Smooth muscle cell (in vitro differentiated cells): ENCODE measurements at regions not wholly inside any gene's neighbourhood (a gene's known extent, or its start where the extent isn't known, plus 50 kb on each side); places are given as distances from the start of the nearest gene placed in this dataset.

Experiments
- DNase-seq: peaks from one replicate; lab custom pipeline; 2025; ENCODE audit not compliant: unreplicated experiment; lab: John Stamatoyannopoulos, UW
- H2AFZ ChIP-seq: fragments of 200-600 bp; sonication (generic); 2 replicates; pipeline ENCODE4 v1.6.0; 2016; ENCODE audit warnings: antibody characterized with exemption, low read depth, mild to moderate bottlenecking
- H3F3A ChIP-seq: fragments of 200-600 bp; sonication (generic); 2 replicates; pipeline ENCODE4 v1.6.0; 2017; ENCODE audit warnings: antibody characterized with exemption, low read depth
- H3K27ac ChIP-seq: fragments of 200-600 bp; sonication (generic); 2 replicates; pipeline ENCODE4 v1.5.1; 2016; ENCODE audit warnings: low read depth, mild to moderate bottlenecking
- H3K27me3 ChIP-seq: fragments of 200-600 bp; sonication (generic); 2 replicates; pipeline ENCODE4 v1.6.1; 2016; ENCODE audit warnings: low read depth, mild to moderate bottlenecking
- H3K36me3 ChIP-seq: fragments of 200-600 bp; sonication (generic); 2 replicates; pipeline ENCODE4 v1.5.1; 2016; ENCODE audit warnings: low read depth
- H3K4me1 ChIP-seq: fragments of 200-600 bp; sonication (generic); 2 replicates; pipeline ENCODE4 v1.5.1; 2016; ENCODE audit warnings: low read depth
- H3K4me2 ChIP-seq: fragments of 200-600 bp; sonication (generic); 2 replicates; pipeline ENCODE4 v1.6.0; 2016; ENCODE audit warnings: mild to moderate bottlenecking
- H3K4me3 ChIP-seq: fragments of 200-600 bp; sonication (generic); 2 replicates; pipeline ENCODE4 v1.5.1; 2016; ENCODE audit warnings: mild to moderate bottlenecking
- H3K79me2 ChIP-seq: fragments of 200-600 bp; sonication (generic); 2 replicates; pipeline ENCODE4 v1.6.0; 2016; ENCODE audit warnings: low read depth, mild to moderate bottlenecking
- H3K9ac ChIP-seq: fragments of 200-600 bp; sonication (generic); 2 replicates; pipeline ENCODE4 v1.6.0; 2016; ENCODE audit warnings: low read depth
- H3K9me3 ChIP-seq: fragments of 200-600 bp; sonication (generic); replicated peaks from 2 replicates; pipeline ENCODE4 v1.5.1; 2016; ENCODE audit warnings: low read depth
- H4K20me1 ChIP-seq: fragments of 200-600 bp; sonication (generic); 2 replicates; pipeline ENCODE4 v1.6.0; 2016; ENCODE audit warnings: low read depth
- WGBS: methylation state at CpG from one replicate; pipeline ENCODE4 v1.1.7; 2016; ENCODE audit warnings: low lambda C conversion rate; 5-methylcytosine and 5-hydroxymethylcytosine counted together
- TF ChIP-seq, protein P1 (sequence below): fragments of 200-600 bp; sonication (generic); IDR thresholded peaks from 2 replicates; pipeline ENCODE4 v1.5.1; 2017; ENCODE audit warnings: borderline replicate concordance, mild to moderate bottlenecking, antibody characterized with exemption; ENCODE audit not compliant: insufficient read depth, poor library complexity, severe bottlenecking

DNA sequence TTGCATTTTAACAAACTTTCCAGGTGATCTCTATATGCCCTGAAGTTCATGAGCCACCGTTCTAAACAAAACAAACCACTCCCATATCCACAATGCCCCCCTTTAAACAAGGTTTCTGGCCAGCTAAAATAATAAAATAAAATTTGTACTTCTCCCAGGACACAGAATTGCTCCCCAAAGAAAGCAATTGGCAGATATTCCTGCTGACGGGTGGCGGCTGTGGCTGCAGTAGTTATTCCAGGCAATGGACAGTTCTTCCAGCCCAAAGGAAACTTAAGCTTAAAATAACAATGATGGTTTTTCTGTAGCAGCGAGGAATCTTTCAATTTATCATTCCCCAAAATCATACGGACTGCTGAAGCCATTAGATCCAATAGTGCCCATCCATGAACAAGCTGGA is 260.5 kb upstream of the ZNF521 start:
- TF ChIP-seq, protein P1, sequence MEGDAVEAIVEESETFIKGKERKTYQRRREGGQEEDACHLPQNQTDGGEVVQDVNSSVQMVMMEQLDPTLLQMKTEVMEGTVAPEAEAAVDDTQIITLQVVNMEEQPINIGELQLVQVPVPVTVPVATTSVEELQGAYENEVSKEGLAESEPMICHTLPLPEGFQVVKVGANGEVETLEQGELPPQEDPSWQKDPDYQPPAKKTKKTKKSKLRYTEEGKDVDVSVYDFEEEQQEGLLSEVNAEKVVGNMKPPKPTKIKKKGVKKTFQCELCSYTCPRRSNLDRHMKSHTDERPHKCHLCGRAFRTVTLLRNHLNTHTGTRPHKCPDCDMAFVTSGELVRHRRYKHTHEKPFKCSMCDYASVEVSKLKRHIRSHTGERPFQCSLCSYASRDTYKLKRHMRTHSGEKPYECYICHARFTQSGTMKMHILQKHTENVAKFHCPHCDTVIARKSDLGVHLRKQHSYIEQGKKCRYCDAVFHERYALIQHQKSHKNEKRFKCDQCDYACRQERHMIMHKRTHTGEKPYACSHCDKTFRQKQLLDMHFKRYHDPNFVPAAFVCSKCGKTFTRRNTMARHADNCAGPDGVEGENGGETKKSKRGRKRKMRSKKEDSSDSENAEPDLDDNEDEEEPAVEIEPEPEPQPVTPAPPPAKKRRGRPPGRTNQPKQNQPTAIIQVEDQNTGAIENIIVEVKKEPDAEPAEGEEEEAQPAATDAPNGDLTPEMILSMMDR: no peak
- H3K27me3 ChIP-seq: no peaks in the 10 kb centered on the region
- no peak overlapping the region for H2AFZ ChIP-seq
- no peak overlapping the region for H3K9ac ChIP-seq
- no peaks in the 10 kb centered on the region for H3F3A ChIP-seq
- H3K27ac ChIP-seq: no peak overlapping the region
- no peak overlapping the region for H3K4me3 ChIP-seq
- no peak for DNase-seq
- H4K20me1 ChIP-seq: no peaks in the 10 kb centered on the region
- no peaks in the 10 kb centered on the region for H3K79me2 ChIP-seq
- H3K9me3 ChIP-seq: no peaks in the 10 kb centered on the region
- no peaks in the 10 kb centered on the region for H3K36me3 ChIP-seq
- WGBS: 94% methylated on average over 5 of the region's 5 CpGs
- H3K4me2 ChIP-seq: no peak overlapping the region
- H3K4me1 ChIP-seq: no peaks in the 10 kb centered on the region

DNA sequence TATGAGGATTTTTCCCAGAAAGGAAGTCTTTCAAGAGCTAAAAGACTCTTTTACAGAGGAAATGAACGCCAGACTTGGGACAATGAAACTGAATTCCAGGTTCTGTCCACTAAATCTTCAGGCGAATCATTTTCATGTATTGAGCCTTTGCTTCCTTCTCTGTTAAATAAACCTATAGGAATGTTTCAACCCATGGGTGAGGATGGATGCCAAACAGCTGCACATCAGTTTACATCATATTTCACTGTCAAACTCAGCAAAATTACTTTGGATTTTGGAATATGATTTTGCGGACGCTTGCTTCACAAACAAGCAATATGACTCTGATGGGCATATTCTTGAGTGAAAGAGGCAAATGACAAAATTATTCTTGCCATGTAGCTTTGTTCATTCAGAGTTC is 256.1 kb upstream of the ZNF521 start:
- H2AFZ ChIP-seq: no peak overlapping the region
- H3K4me2 ChIP-seq: no peak overlapping the region
- no peaks in the 10 kb centered on the region for H3K36me3 ChIP-seq
- TF ChIP-seq, protein P1: no peak
- no peak overlapping the region for H3K9ac ChIP-seq
- WGBS: 95% methylated on average over 4 of the region's 4 CpGs
- no peak overlapping the region for H3K4me3 ChIP-seq
- no peaks in the 10 kb centered on the region for H4K20me1 ChIP-seq
- H3K9me3 ChIP-seq: no peaks in the 10 kb centered on the region
- no peaks in the 10 kb centered on the region for H3K4me1 ChIP-seq
- no peak overlapping the region for H3K27ac ChIP-seq
- no peaks in the 10 kb centered on the region for H3F3A ChIP-seq
- no peaks in the 10 kb centered on the region for H3K27me3 ChIP-seq
- H3K79me2 ChIP-seq: no peaks in the 10 kb centered on the region
- no peak for DNase-seq

DNA sequence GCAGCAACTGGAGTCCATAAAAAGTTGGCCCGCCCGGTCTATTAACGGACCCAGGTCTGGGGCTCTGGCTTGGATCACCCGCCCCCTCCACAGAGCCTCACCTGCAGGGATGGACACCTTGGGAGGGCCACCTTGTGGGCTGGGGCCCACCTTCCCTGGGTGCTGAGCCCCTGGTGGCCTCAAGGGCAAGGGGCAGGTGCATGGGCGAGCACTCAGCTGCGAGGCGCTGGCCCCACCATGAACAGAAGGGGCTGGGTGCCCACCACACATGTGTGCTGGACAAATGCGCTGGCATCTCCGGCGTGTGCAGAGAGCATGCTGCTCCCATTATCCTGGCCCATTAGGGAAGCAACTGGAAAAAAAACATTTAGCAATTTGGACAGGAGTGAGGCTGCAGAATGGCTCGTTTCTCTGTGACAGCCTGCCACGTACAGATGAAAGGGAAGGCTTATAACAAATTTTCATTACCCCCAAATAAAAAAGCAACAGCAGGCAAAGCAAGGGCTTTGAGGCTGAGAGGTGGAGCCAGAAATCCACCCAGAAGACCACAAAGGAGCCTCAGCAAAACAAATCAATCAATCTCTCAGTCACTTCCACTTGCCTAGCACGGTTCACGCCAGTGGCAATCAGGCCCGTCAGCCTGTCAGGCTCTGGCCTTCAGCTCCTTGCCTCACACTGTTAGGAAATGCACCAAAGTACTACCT is 253.1 kb upstream of the ZNF521 start:
- H3K27me3 ChIP-seq: no peaks in the 10 kb centered on the region
- no peaks in the 10 kb centered on the region for H3F3A ChIP-seq
- H4K20me1 ChIP-seq: no peaks in the 10 kb centered on the region
- 87% methylated on average over 15 of the region's 15 CpGs for WGBS
- H3K79me2 ChIP-seq: no peaks in the 10 kb centered on the region
- no peak for DNase-seq
- no peak overlapping the region for H3K27ac ChIP-seq
- H3K4me1 ChIP-seq: no peaks in the 10 kb centered on the region
- TF ChIP-seq, protein P1: no peak
- no peak overlapping the region for H3K9ac ChIP-seq
- H3K4me3 ChIP-seq: no peak overlapping the region
- no peak overlapping the region for H2AFZ ChIP-seq
- H3K9me3 ChIP-seq: no peaks in the 10 kb centered on the region
- no peaks in the 10 kb centered on the region for H3K36me3 ChIP-seq
- H3K4me2 ChIP-seq: no peak overlapping the region
